GM21619 (cell line): ENCODE measurements at regions not wholly inside any gene's neighbourhood (a gene's known extent, or its start where the extent isn't known, plus 50 kb on each side); places are given as distances from the start of the nearest gene placed in this dataset.
"Not testable (repeated sequence)": the region's sequence is repeated elsewhere in the genome, so short reads cannot be mapped to it uniquely, and the experiment has no call there.

ENCODE experiments used
- ATAC-seq: cut with Tn5 transposase; IDR thresholded peaks from one replicate; pipeline ENCODE4 v1.9.1; 2021; ENCODE audit not compliant: unreplicated experiment

GRCh38 chr10:37067576-37067975 lies 57.8 kb upstream of the ANKRD30A start:
- no peak for ATAC-seq

GRCh38 chr10:37062296-37062695 lies 63.1 kb upstream of the ANKRD30A start:
- ATAC-seq = not testable (repeated sequence)

- no peak for ATAC-seq
These were observed 68.1 kb upstream of the ANKRD30A start for GRCh38 chr10:37057261-37057660.

- no peak for ATAC-seq
These were observed 71.9 kb upstream of the ANKRD30A start for GRCh38 chr10:37053476-37053875.

- not testable (repeated sequence) for ATAC-seq
These were observed 75.4 kb upstream of the ANKRD30A start for GRCh38 chr10:37049982-37050381.

GRCh38 chr10:37044319-37044718 lies 81.1 kb upstream of the ANKRD30A start:
- not testable (repeated sequence) for ATAC-seq

- no peak for ATAC-seq
These were observed 89.5 kb upstream of the ANKRD30A start for GRCh38 chr10:37035853-37036252.

GRCh38 chr10:37015498-37015897 lies 109.9 kb upstream of the ANKRD30A start:
- ATAC-seq = no peak

- ATAC-seq = no peak
These were observed 114.7 kb upstream of the ANKRD30A start for GRCh38 chr10:37010741-37011140.

- not testable (repeated sequence) for ATAC-seq
These were observed 117.1 kb upstream of the ANKRD30A start for GRCh38 chr10:37008276-37008675.

- no peak for ATAC-seq
These were observed 122.3 kb upstream of the ANKRD30A start for GRCh38 chr10:37003126-37003525.

GRCh38 chr10:36995806-36996205 lies 129.6 kb upstream of the ANKRD30A start:
- not testable (repeated sequence) for ATAC-seq

- ATAC-seq = no peak
These were observed 130.5 kb upstream of the ANKRD30A start for GRCh38 chr10:36994886-36995285.

- ATAC-seq = no peak
These were observed 136.2 kb upstream of the ANKRD30A start for GRCh38 chr10:36989233-36989632.

- no peak for ATAC-seq
These were observed 178.8 kb upstream of the ANKRD30A start for GRCh38 chr10:36946598-36946997.

GRCh38 chr10:36943544-36943943 lies 181.9 kb upstream of the ANKRD30A start:
- no peak for ATAC-seq

GRCh38 chr10:36942616-36943015 lies 182.8 kb upstream of the ANKRD30A start:
- ATAC-seq = no peak

GRCh38 chr10:36903040-36903439 lies 222.4 kb upstream of the ANKRD30A start:
- ATAC-seq = no peak

- ATAC-seq = no peak
These were observed 225.7 kb upstream of the ANKRD30A start for GRCh38 chr10:36899652-36900051.

- peak; percentile 69 for ATAC-seq
These were observed 236.3 kb upstream of the ANKRD30A start for GRCh38 chr10:36888925-36889573.

- no peak for ATAC-seq
These were observed 239.0 kb upstream of the ANKRD30A start for GRCh38 chr10:36886303-36886891.

GRCh38 chr10:36885746-36886145 lies 239.7 kb upstream of the ANKRD30A start:
- ATAC-seq = no peak

GRCh38 chr10:36882781-36883180 lies 242.6 kb upstream of the ANKRD30A start:
- ATAC-seq = no peak
